H1 (cell line): ENCODE measurements at regions not wholly inside any gene's neighbourhood (a gene's known extent, or its start where the extent isn't known, plus 50 kb on each side); places are given as distances from the start of the nearest gene placed in this dataset.

Source experiments
- CTCF ChIA-PET: fragments of 300-600 bp; sonication (Branson Sonifier 250); formaldehyde crosslinking; loops from one replicate; lab custom pipeline; 2021; ENCODE audit not compliant: partially characterized antibody; lab: Charles Lee
- POLR2A ChIA-PET: fragments of 300-600 bp; sonication (Branson Sonifier 250); formaldehyde crosslinking; loops from one replicate; lab custom pipeline; 2021; ENCODE audit warnings: inconsistent platforms; ENCODE audit not compliant: partially characterized antibody; lab: Charles Lee
- DNase-seq, 2 experiments: peaks; one replicate each; pipeline versions ENCODE4 v3.0.0 to v3.0.0-alpha.2; 2010 to 2022; ENCODE audit warnings: low spot score in 2 of 2, low read depth in 1 of 2, mixed read lengths in 1 of 2
- FAIRE-seq: peaks from 2 replicates; lab custom pipeline; 2011; peaks lifted over from hg19 to GRCh38; lab: Jason Lieb, UNC
- H2AFZ ChIP-seq: 2 replicates; pipeline ENCODE4 v1.8.1; 2012; ENCODE audit warnings: low read length, inconsistent platforms
- H2AK5ac ChIP-seq: 2 replicates; pipeline ENCODE4 v1.6.1; 2013; ENCODE audit warnings: low read depth, low read length
- H2BK120ac ChIP-seq: replicated peaks from 2 replicates; pipeline ENCODE3; 2013; ENCODE audit warnings: low read depth, low read length, inconsistent platforms
- H2BK12ac ChIP-seq: 2 replicates; pipeline ENCODE4 v1.6.1; 2013; ENCODE audit warnings: low read depth, low read length
- H2BK15ac ChIP-seq: 2 replicates; pipeline ENCODE4 v1.6.1; 2013; ENCODE audit warnings: low read length
- H2BK20ac ChIP-seq: 2 replicates; pipeline ENCODE4 v1.6.1; 2013; ENCODE audit warnings: low read length
- H2BK5ac ChIP-seq: 2 replicates; pipeline ENCODE4 v1.6.1; 2013; ENCODE audit warnings: low read depth, low read length
- H3K14ac ChIP-seq: 2 replicates; pipeline ENCODE4 v1.6.1; 2013; ENCODE audit warnings: inconsistent platforms; ENCODE audit not compliant: insufficient read length
- H3K18ac ChIP-seq: 2 replicates; pipeline ENCODE4 v1.6.1; 2013; ENCODE audit warnings: low read length; ENCODE audit errors: extremely low read depth
- H3K23ac ChIP-seq: 2 replicates; pipeline ENCODE4 v1.6.1; 2013; ENCODE audit warnings: inconsistent platforms; ENCODE audit not compliant: insufficient read length
- H3K23me2 ChIP-seq: 2 replicates; pipeline ENCODE4 v1.6.1; 2013; ENCODE audit warnings: low read depth, low read length
- H3K27ac ChIP-seq: 2 replicates; pipeline ENCODE4 v1.6.1; 2011; ENCODE audit warnings: low read depth, low read length, inconsistent platforms
- H3K27me3 ChIP-seq, 4 experiments: replicated peaks in 1 of 4; 1 replicate in 1 of 4; 2 replicates in 3 of 4; pipeline versions ENCODE4 v1.6.1 to v1.8.1; 2011 to 2013; ENCODE audit warnings: low read length in 3 of 4, mild to moderate bottlenecking in 3 of 4, inconsistent platforms in 2 of 4, mixed read lengths in 2 of 4, moderate library complexity in 1 of 4; ENCODE audit not compliant: control insufficient read depth in 3 of 4, insufficient read depth in 3 of 4; ENCODE audit errors: extremely low read depth in 1 of 4
- H3K36me3 ChIP-seq, 4 experiments: 2 replicates each; pipeline versions ENCODE4 v1.6.1 to v1.8.1; 2011 to 2013; ENCODE audit warnings: mild to moderate bottlenecking in 4 of 4, low read length in 3 of 4, moderate library complexity in 2 of 4, control low read depth in 1 of 4, inconsistent platforms in 1 of 4; ENCODE audit not compliant: insufficient read depth in 4 of 4, control insufficient read depth in 2 of 4
- H3K4ac ChIP-seq: replicated peaks from 2 replicates; pipeline ENCODE3; 2013; ENCODE audit warnings: low read length, low read depth, mixed read lengths, inconsistent platforms; ENCODE audit not compliant: insufficient read length
- H3K4me1 ChIP-seq, 4 experiments: replicated peaks in 1 of 4; 1 replicate in 1 of 4; 2 replicates in 3 of 4; pipeline versions ENCODE4 v1.6.1 to v1.8.1; 2011 to 2013; ENCODE audit warnings: low read length in 3 of 4, inconsistent platforms in 2 of 4, mixed read lengths in 1 of 4; ENCODE audit not compliant: insufficient read depth in 4 of 4, control insufficient read depth in 3 of 4
- H3K4me2 ChIP-seq, 2 experiments: 2 replicates each; pipeline versions ENCODE4 v1.6.1 to v1.8.1; 2011 to 2013; ENCODE audit warnings: low read depth in 2 of 2, low read length in 2 of 2, control low read depth in 1 of 2, inconsistent platforms in 1 of 2, mild to moderate bottlenecking in 1 of 2; ENCODE audit not compliant: insufficient read depth in 1 of 2
- H3K4me3 ChIP-seq, 4 experiments: fragments of 200-600, 300-600 bp in 1 of 4; sonication (generic), shearing (Covaris generic), sonication (Bioruptor Twin) in 1 of 4; 2 replicates each; pipeline versions ENCODE4 v1.5.1 to v1.8.1; 2011 to 2016; ENCODE audit warnings: low read length in 4 of 4, low read depth in 3 of 4, control low read depth in 2 of 4, inconsistent platforms in 2 of 4, mild to moderate bottlenecking in 2 of 4, mixed read lengths in 1 of 4, moderate library complexity in 1 of 4; ENCODE audit not compliant: insufficient read depth in 2 of 4; ENCODE audit errors: extremely low read depth in 1 of 4
- H3K56ac ChIP-seq: replicated peaks from 2 replicates; pipeline ENCODE3; 2013; ENCODE audit warnings: low read depth, mild to moderate bottlenecking, mixed read lengths, low read length, inconsistent platforms; ENCODE audit not compliant: insufficient read length
- H3K79me1 ChIP-seq: 2 replicates; pipeline ENCODE4 v1.6.1; 2013; ENCODE audit warnings: low read depth, low read length, control low read depth
- H3K79me2 ChIP-seq, 2 experiments: 2 replicates each; pipeline versions ENCODE4 v1.6.1 to v1.8.1; 2012 to 2013; ENCODE audit warnings: low read length in 2 of 2, mild to moderate bottlenecking in 2 of 2, inconsistent platforms in 1 of 2; ENCODE audit not compliant: insufficient read depth in 2 of 2, control insufficient read depth in 1 of 2
- H3K9ac ChIP-seq, 4 experiments: replicated peaks in 1 of 4; 1 replicate in 1 of 4; 2 replicates in 3 of 4; pipeline versions ENCODE4 v1.6.1 to v1.8.1; 2011 to 2013; ENCODE audit warnings: low read depth in 3 of 4, low read length in 3 of 4, control low read depth in 2 of 4, mild to moderate bottlenecking in 2 of 4, moderate library complexity in 2 of 4, inconsistent platforms in 1 of 4; ENCODE audit errors: extremely low read depth in 1 of 4
- H3K9me3 ChIP-seq, 2 experiments: 2 replicates each; pipeline versions ENCODE4 v1.6.1 to v1.8.1; 2012 to 2013; ENCODE audit warnings: mild to moderate bottlenecking in 2 of 2, moderate library complexity in 2 of 2, control low read depth in 1 of 2, inconsistent platforms in 1 of 2, low read depth in 1 of 2, low read length in 1 of 2, mixed read lengths in 1 of 2; ENCODE audit not compliant: insufficient read depth in 2 of 2
- H4K20me1 ChIP-seq, 2 experiments: replicated peaks in 1 of 2; 2 replicates each; pipeline versions ENCODE3 to v1.8.1; 2011 to 2013; ENCODE audit warnings: inconsistent platforms in 2 of 2, low read length in 2 of 2, mild to moderate bottlenecking in 1 of 2; ENCODE audit not compliant: insufficient read depth in 2 of 2, control insufficient read depth in 1 of 2
- H4K5ac ChIP-seq: 2 replicates; pipeline ENCODE4 v1.6.1; 2013; ENCODE audit warnings: low read length, low read depth, mixed read lengths, inconsistent platforms; ENCODE audit not compliant: insufficient read length
- H4K8ac ChIP-seq: 2 replicates; pipeline ENCODE4 v1.8.0; 2013; ENCODE audit warnings: mild to moderate bottlenecking, moderate library complexity, low read length, inconsistent platforms; ENCODE audit not compliant: insufficient read depth; ENCODE audit errors: extremely low read depth
- H4K91ac ChIP-seq: replicated peaks from 2 replicates; pipeline ENCODE3; 2013; ENCODE audit warnings: low read length, mixed read lengths, inconsistent platforms; ENCODE audit not compliant: insufficient read length
- PHF8 ChIP-seq: fragments of 200-600 bp; sonication (generic); conservative IDR thresholded peaks from 2 replicates; pipeline ENCODE4 v1.7.1; 2012; ENCODE audit warnings: low read depth, mild to moderate bottlenecking, inconsistent platforms, low read length, moderate library complexity
- RAD21 ChIP-seq, 2 experiments: IDR thresholded peaks in 1 of 2; conservative IDR thresholded peaks in 1 of 2; 2 replicates each; pipeline ENCODE4 v1.6.1; 2011; ENCODE audit warnings: low read depth in 2 of 2, low read length in 2 of 2, improper control_type of control experiment in 1 of 2, inconsistent platforms in 1 of 2, mild to moderate bottlenecking in 1 of 2, moderate library complexity in 1 of 2
- WGBS, 2 experiments: shearing (Covaris generic) in 1 of 2; methylation state at CpG; one replicate each; pipeline versions ENCODE4 v1.1.6 to v1.1.7; 2013 to 2015; ENCODE audit warnings: low lambda C conversion rate in 2 of 2, mixed read lengths in 2 of 2, inconsistent platforms in 1 of 2, low coverage in 1 of 2, missing lambda C conversion rate in 1 of 2; ENCODE audit not compliant: insufficient replicate concordance in 2 of 2, insufficient coverage in 1 of 2, insufficient read length in 1 of 2; ENCODE audit errors: extremely low coverage in 1 of 2, missing lambda C conversion rate in 1 of 2; 5-methylcytosine and 5-hydroxymethylcytosine counted together

DNA sequence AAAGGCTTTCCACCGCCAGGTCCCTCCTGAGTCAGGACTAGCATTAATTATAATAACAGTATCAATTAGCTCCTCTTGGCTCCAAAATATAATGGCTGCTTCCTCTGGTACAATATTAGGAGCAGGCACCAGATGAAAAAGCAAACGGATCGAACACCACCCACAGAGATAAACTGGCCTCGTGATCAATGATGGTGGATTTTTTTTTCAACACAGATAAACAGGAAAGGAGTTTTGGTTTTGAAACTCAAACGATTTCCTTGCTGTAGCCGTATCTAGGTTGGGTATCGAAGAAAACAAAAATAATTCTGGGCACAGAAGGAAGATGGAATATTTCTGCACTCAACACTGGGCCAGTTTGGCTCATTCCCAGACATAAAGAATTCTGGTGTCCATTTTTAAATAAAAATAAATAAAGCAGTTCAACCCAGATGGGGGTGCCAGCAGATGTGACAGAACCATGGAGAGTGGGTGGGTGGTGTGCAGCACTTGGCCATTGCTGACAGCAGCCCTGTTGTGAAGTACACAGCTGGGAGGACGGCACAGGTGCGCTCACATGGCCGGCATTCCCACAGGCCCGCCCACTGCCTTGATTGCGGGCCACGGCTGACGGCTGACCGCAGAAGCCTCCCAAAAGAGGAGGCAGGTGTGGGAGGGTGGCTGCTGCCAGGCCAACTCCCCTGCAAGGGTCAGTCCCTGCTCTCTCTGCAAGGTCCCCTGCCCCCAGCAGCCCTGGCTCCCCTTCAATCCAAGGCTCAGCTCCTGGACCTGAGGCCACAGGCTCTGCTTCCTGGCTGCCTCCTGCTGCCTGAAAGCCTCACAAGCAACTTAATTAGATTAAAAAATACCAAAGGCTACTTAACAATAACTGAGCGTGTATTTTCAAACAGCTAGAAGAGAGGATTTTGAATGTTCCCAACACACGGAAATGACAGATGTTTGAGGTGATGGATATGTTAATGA lies 351.9 kb upstream of the ID2 start:
- WGBS, 2 experiments = 94% methylated on average over 17 of the region's 17 CpGs; no CpG with 5 or more reads in 1 of the 2 experiments
- H3K23me2 ChIP-seq = no peaks in the 10 kb centered on the region
- H3K56ac ChIP-seq = no peak overlapping the region
- no peak overlapping the region; the same call in 1 of the 2 replicates for H4K8ac ChIP-seq
- no peak overlapping the region for H3K9ac ChIP-seq
- H3K79me1 ChIP-seq = no peaks in the 10 kb centered on the region
- no peak overlapping the region; the same call in 1 of the 2 replicates for H2AFZ ChIP-seq
- no peaks in the 10 kb centered on the region; a peak in 1 of 7 replicates for H3K4me1 ChIP-seq
- no peak overlapping the region for H2BK20ac ChIP-seq
- H3K14ac ChIP-seq = no peak overlapping the region
- H3K4me3 ChIP-seq = no peak overlapping the region
- no peak overlapping the region for H2BK15ac ChIP-seq
- peaks cover 0 to 3% of the 10 kb centered on the region in 2 experiments; a peak in 1 of 4 replicates for H3K9me3 ChIP-seq
- ChIA-PET CTCF (interaction anchor here (0.6 to 1.5 kb wide), 4 partner anchors 12 to 1045 kb away, joined by 3 to 4 read pairs (median 3); no protein-coding TSS in a partner anchor), POLR2A (no interaction called here)
- no peak overlapping the region for H4K91ac ChIP-seq
- no peak overlapping the region for H3K27ac ChIP-seq
- no peak for DNase-seq
- H3K23ac ChIP-seq = no peak overlapping the region
- H2AK5ac ChIP-seq = no peak overlapping the region
- no peak overlapping the region for H3K4me2 ChIP-seq
- no peaks in the 10 kb centered on the region for H3K36me3 ChIP-seq
- H3K27me3 ChIP-seq = 0 out of 7 replicates have a peak, but pooled peaks cover 0 to 2% (median 0%) of the 10 kb centered on the region in 4 experiments
- H3K79me2 ChIP-seq = no peaks in the 10 kb centered on the region
- H4K5ac ChIP-seq = no peak overlapping the region
- H2BK5ac ChIP-seq = no peak overlapping the region
- H4K20me1 ChIP-seq = no peaks in the 10 kb centered on the region
- H3K18ac ChIP-seq = no peak overlapping the region
- no peak for TF ChIP-seq PHF8
- peak; percentile 15 to 40; a peak in 2 of 4 replicates for TF ChIP-seq RAD21 (IDR thresholded peaks at IDR 0.05 in 1 of 2, conservative IDR thresholded peaks at IDR 0.05 in 1 of 2; ENCODE audit: low read depth in 2 of 2, low read length in 2 of 2)
- no peak for FAIRE-seq
- H2BK12ac ChIP-seq = no peak overlapping the region
- H3K4ac ChIP-seq = no peak overlapping the region
- no peak overlapping the region for H2BK120ac ChIP-seq
